ENCODE measurements at regions not wholly inside any gene's neighbourhood (a gene's known extent, or its start where the extent isn't known, plus 50 kb on each side); places are given as distances from the start of the nearest gene placed in this dataset.
"Not testable (repeated sequence)": the region's sequence is repeated elsewhere in the genome, so short reads cannot be mapped to it uniquely, and the experiment has no call there.

DNA sequence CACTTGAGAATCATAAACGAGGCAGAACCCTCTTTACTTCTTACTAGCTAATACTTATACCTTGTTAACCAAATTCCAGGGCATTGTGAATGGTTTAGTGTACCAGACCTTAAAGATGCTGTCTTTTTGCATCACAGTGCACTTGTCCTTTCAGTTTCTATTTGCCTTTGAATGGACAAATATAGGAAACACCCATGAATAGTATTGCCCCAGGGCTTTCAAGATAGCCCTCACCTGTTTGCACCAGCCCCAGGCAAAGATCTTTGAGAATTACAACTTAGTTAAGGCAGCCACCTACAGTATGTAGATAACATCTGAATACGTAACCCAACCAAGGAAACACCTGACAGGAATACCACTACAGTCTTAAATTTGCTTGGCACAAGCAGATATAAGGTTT lies 60.8 kb upstream of the CT45A1 start:
- DNase-seq (ENCODE audit: low spot score) = no peak
- H3K27me3 ChIP-seq (ENCODE audit: control insufficient read depth in 1 of 2, insufficient read depth in 2 of 2, low read length in 2 of 2) = no peaks in the 10 kb centered on the region
- no TSS peak for BruUV-seq (replicated peaks)
- H3K9me3 ChIP-seq (ENCODE audit: low read length) = no peaks in the 10 kb centered on the region
- ChIA-PET CTCF (ENCODE audit: low intra/inter-chr PET ratio, low total read pairs) (no interaction called here), POLR2A (no interaction called here)
- H3K36me3 ChIP-seq (replicated peaks in 1 of 2; ENCODE audit: control insufficient read depth in 1 of 2, insufficient read depth in 2 of 2, low read length in 2 of 2) = no peaks in the 10 kb centered on the region
- H4K20me1 ChIP-seq (ENCODE audit: insufficient read depth, low read length) = no peaks in the 10 kb centered on the region
- ATAC-seq = no peak
- H3K79me2 ChIP-seq (ENCODE audit: insufficient read depth, low read length) = no peaks in the 10 kb centered on the region
- no peak overlapping the region for H3K4me3 ChIP-seq (replicated peaks in 1 of 3; ENCODE audit: insufficient read depth in 1 of 3, low read depth in 2 of 3, low read length in 3 of 3)
- no peaks in the 10 kb centered on the region for H3K4me1 ChIP-seq (ENCODE audit: insufficient read depth, low read length)
- no peak for FAIRE-seq
- H3K9ac ChIP-seq (ENCODE audit: insufficient read depth, low read depth, low read length) = no peak overlapping the region
- intact Hi-C loops (cut with micrococcal nuclease; ENCODE audit: unreplicated experiment) (no loop called here), in situ Hi-C loops (cut with HindIII; ENCODE audit: extremely low pct_ligation_motif_present, low pct_unique_long_range_greater_than_20kb) (no loop called here)
- H3K4me2 ChIP-seq (ENCODE audit: low read depth, low read length) = no peak overlapping the region
- 9% methylated on average over 1 of the region's 2 CpGs for WGBS (ENCODE audit: low lambda C conversion rate)
- no peak overlapping the region for H2AFZ ChIP-seq (ENCODE audit: low read length)
- TF ChIP-seq ATF7-NPFF (CRISPR knock-in tag; IDR thresholded peaks at IDR 0.05; ENCODE audit: low read depth) (no peak), MATR3 (CRISPR knock-in tag; IDR thresholded peaks at IDR 0.05) (no peak), ZKSCAN1 (IDR thresholded peaks at IDR 0.05; ENCODE audit: low read length) (no peak), ZNF598 (CRISPR knock-in tag; IDR thresholded peaks at IDR 0.05; ENCODE audit: borderline replicate concordance) (no peak), KLF12 (CRISPR knock-in tag; IDR thresholded peaks at IDR 0.05; ENCODE audit: borderline replicate concordance) (no peak), ZNF441 (CRISPR knock-in tag; IDR thresholded peaks at IDR 0.05; ENCODE audit: borderline replicate concordance) (no peak), CREM (IDR thresholded peaks at IDR 0.05) (no peak), CREM (CRISPR knock-in tag; IDR thresholded peaks at IDR 0.05) (no peak)
- TF ChIP-seq, protein P1, sequence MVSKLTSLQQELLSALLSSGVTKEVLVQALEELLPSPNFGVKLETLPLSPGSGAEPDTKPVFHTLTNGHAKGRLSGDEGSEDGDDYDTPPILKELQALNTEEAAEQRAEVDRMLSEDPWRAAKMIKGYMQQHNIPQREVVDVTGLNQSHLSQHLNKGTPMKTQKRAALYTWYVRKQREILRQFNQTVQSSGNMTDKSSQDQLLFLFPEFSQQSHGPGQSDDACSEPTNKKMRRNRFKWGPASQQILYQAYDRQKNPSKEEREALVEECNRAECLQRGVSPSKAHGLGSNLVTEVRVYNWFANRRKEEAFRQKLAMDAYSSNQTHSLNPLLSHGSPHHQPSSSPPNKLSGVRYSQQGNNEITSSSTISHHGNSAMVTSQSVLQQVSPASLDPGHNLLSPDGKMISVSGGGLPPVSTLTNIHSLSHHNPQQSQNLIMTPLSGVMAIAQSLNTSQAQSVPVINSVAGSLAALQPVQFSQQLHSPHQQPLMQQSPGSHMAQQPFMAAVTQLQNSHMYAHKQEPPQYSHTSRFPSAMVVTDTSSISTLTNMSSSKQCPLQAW (CRISPR knock-in tag; IDR thresholded peaks at IDR 0.05) = no peak
- no peak overlapping the region for H3K27ac ChIP-seq (ENCODE audit: extremely low read length, insufficient read depth, low read length)

DNA sequence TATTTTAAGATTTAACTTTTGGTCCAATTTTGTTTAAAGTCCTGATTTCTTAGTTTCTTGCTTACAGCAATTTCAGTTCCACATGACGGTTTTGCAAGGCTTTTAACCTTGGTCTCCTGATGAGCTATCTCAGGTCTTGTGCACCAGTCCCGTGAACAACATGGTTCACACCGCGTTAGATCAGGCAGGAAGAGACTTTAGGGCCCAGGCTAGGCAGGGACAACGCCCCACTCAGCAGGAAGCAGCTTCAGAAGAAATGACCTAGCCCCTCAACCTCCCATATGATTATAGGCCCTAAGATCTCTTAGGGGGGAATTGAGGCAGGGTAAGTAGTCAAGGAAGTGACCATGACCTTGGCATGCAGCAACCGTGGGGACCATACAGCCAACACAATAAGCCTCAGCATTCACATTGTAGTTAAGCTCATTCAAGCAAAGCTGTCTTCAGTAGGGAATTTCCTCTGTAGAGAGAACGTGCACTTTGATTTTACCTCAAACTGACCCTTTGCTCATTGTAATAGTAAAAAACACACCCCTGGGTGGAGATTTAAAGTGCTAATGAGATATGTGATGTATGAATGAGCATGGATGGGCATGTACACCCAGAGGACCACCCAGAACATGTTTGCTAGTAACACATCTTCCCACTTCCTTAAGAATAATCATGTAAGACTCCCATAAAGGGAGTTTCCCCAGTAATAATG lies 55.3 kb upstream of the CT45A1 start:
- H4K20me1 ChIP-seq (ENCODE audit: insufficient read depth, low read length); H3K27me3 ChIP-seq (ENCODE audit: control insufficient read depth in 1 of 2, insufficient read depth in 2 of 2, low read length in 2 of 2); H3K27ac ChIP-seq (ENCODE audit: extremely low read length, insufficient read depth, low read length); DNase-seq (ENCODE audit: low spot score); in situ Hi-C loops (cut with HindIII; ENCODE audit: extremely low pct_ligation_motif_present, low pct_unique_long_range_greater_than_20kb); H2AFZ ChIP-seq (ENCODE audit: low read length); H3K4me2 ChIP-seq (ENCODE audit: low read depth, low read length); BruUV-seq (replicated peaks); H3K9me3 ChIP-seq (ENCODE audit: low read length); H3K4me3 ChIP-seq (replicated peaks in 1 of 3; ENCODE audit: insufficient read depth in 1 of 3, low read depth in 2 of 3, low read length in 3 of 3); CTCF ChIA-PET (ENCODE audit: low intra/inter-chr PET ratio, low total read pairs); H3K36me3 ChIP-seq (replicated peaks in 1 of 2; ENCODE audit: control insufficient read depth in 1 of 2, insufficient read depth in 2 of 2, low read length in 2 of 2); ATAC-seq; H3K79me2 ChIP-seq (ENCODE audit: insufficient read depth, low read length); POLR2A ChIA-PET; H3K4me1 ChIP-seq (ENCODE audit: insufficient read depth, low read length); intact Hi-C loops (cut with micrococcal nuclease; ENCODE audit: unreplicated experiment); H3K9ac ChIP-seq (ENCODE audit: insufficient read depth, low read depth, low read length); FAIRE-seq: not testable (repeated sequence)
- WGBS (ENCODE audit: low lambda C conversion rate) = 42% methylated on average over 2 of the region's 7 CpGs
